ENCODE measurements at regions not wholly inside any gene's neighbourhood (a gene's known extent, or its start where the extent isn't known, plus 50 kb on each side); places are given as distances from the start of the nearest gene placed in this dataset.

GRCh38 chr21:25094695-25095094 lies 512.6 kb downstream of the MRPL39 start:
- Histone ChIP-seq H3K27ac (ENCODE audit: low read depth, low read length) (no peak overlapping the region), H3K9me3 (ENCODE audit: control insufficient read depth, insufficient read depth, low read depth, low read length) (peaks cover 10% of the 10 kb centered on the region), H3K27me3 (ENCODE audit: control insufficient read depth, insufficient read depth, low read length) (no peaks in the 10 kb centered on the region), H3K4me1 (ENCODE audit: control insufficient read depth, insufficient read depth, low read length) (no peaks in the 10 kb centered on the region), H3K36me3 (ENCODE audit: control insufficient read depth, insufficient read depth, low read length) (no peaks in the 10 kb centered on the region), H3K9ac (ENCODE audit: low read length) (no peak overlapping the region), H3K4me3 (ENCODE audit: low read depth, low read length) (no peak overlapping the region)

DNA sequence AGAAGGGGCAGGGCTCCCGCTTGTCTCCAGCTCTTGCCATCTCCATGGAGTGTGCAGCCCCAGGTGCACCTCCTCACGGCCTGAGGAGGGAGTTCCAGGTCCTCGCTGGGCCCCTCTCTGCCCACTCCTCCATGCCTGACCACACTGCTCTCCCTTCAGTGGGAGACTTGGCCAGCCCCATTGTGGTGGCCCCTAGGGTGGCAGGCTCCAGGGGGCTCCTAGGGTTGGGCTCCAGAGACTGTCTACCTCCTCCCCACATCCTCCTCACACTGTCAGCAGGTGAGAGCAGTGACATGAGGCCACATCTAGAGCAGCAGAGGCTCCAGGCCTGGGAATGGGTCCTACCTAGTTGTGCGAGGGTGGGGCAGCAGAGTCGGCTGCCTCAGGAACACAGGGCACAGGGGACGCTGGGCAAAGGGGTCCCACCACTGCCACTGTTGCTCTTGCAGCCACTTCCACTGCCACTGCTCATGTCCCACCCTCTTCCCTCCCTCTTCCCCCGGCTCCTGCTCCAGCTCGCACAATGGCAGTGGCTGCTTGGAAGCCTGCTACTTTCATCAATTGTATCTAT lies 514.8 kb downstream of the MRPL39 start:
- Histone ChIP-seq H3K27me3 (ENCODE audit: control insufficient read depth, insufficient read depth, low read length) (no peaks in the 10 kb centered on the region), H3K27ac (ENCODE audit: low read depth, low read length) (no peak overlapping the region), H3K36me3 (ENCODE audit: control insufficient read depth, insufficient read depth, low read length) (no peaks in the 10 kb centered on the region), H3K9ac (ENCODE audit: low read length) (no peak overlapping the region), H3K4me1 (ENCODE audit: control insufficient read depth, insufficient read depth, low read length) (no peaks in the 10 kb centered on the region), H3K4me3 (ENCODE audit: low read depth, low read length) (no peak overlapping the region), H3K9me3 (ENCODE audit: control insufficient read depth, insufficient read depth, low read depth, low read length) (peaks cover 10% of the 10 kb centered on the region)

DNA sequence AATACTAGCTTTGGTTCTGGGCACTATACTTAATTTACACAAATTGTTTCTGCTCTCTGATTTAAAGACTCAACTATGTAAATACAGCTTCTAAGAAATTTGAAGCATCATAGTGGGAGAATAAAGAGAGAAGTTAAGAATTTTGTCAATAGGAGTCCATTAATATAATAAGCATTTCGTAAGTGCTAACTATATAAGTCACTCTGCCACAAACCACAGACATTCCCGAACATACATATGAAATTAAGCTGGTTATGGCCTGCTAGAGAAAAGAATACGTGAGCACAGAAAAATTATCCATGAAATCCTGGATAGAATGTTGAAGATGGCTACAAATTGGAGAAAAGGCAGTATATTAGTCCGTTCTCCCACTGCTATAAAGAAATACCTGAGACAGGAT lies 526.2 kb downstream of the MRPL39 start:
- no peaks in the 10 kb centered on the region for H3K27me3 ChIP-seq (ENCODE audit: control insufficient read depth, insufficient read depth, low read length)
- no peaks in the 10 kb centered on the region for H3K4me1 ChIP-seq (ENCODE audit: control insufficient read depth, insufficient read depth, low read length)
- H3K9me3 ChIP-seq (ENCODE audit: control insufficient read depth, insufficient read depth, low read depth, low read length): 0 out of 2 replicates have a peak, but pooled peaks cover under 1% of the 10 kb centered on the region
- H3K36me3 ChIP-seq (ENCODE audit: control insufficient read depth, insufficient read depth, low read length): no peaks in the 10 kb centered on the region
- H3K27ac ChIP-seq (ENCODE audit: low read depth, low read length): no peak overlapping the region
- H3K9ac ChIP-seq (ENCODE audit: low read length): no peak overlapping the region
- H3K4me3 ChIP-seq (ENCODE audit: low read depth, low read length): no peak overlapping the region

DNA sequence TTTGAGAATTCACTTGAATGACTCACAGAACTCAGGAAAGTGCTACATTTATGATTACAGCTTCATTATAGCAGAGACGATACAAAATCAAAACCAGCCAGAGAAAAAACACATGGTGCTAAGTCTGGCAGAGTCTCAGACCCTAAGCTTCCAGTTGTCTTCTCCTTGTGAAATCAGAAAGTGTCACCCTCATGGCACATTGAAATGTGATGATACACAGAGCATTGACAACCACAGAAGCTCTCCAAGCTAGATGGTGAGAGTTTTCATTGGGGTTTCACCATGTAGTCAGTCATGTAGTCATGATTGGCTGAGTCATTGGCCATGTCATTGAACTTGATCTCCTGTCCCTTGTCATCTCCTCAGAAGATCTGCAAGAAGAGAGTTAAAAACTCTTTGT lies 526.6 kb downstream of the MRPL39 start:
- H3K9me3 ChIP-seq (ENCODE audit: control insufficient read depth, insufficient read depth, low read depth, low read length): no peaks in the 10 kb centered on the region
- no peaks in the 10 kb centered on the region for H3K4me1 ChIP-seq (ENCODE audit: control insufficient read depth, insufficient read depth, low read length)
- no peak overlapping the region for H3K4me3 ChIP-seq (ENCODE audit: low read depth, low read length)
- H3K27me3 ChIP-seq (ENCODE audit: control insufficient read depth, insufficient read depth, low read length): no peaks in the 10 kb centered on the region
- no peak overlapping the region for H3K9ac ChIP-seq (ENCODE audit: low read length)
- H3K36me3 ChIP-seq (ENCODE audit: control insufficient read depth, insufficient read depth, low read length): no peaks in the 10 kb centered on the region
- H3K27ac ChIP-seq (ENCODE audit: low read depth, low read length): no peak overlapping the region

DNA sequence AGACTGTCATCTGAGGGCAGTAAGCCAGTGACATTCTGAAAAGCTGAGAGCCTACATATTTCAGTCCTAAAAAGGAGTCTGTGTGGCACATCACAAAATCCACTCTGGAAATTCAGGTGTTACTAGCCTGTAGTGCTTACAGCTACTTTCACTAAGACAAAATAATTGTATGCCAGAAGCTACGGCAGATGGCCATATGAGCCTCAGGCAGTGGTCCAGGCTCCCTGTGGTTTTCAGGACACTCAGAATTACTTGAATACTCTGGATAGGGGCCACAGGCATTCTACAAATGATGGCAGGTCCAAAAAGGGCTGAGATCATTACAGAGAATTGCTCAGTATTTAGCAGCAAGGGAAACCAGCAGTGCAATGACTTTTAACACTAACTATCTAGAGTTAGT lies 527.1 kb downstream of the MRPL39 start:
- no peaks in the 10 kb centered on the region for H3K27me3 ChIP-seq (ENCODE audit: control insufficient read depth, insufficient read depth, low read length)
- no peaks in the 10 kb centered on the region for H3K36me3 ChIP-seq (ENCODE audit: control insufficient read depth, insufficient read depth, low read length)
- H3K9ac ChIP-seq (ENCODE audit: low read length): no peak overlapping the region
- no peak overlapping the region for H3K4me3 ChIP-seq (ENCODE audit: low read depth, low read length)
- no peaks in the 10 kb centered on the region for H3K9me3 ChIP-seq (ENCODE audit: control insufficient read depth, insufficient read depth, low read depth, low read length)
- H3K4me1 ChIP-seq (ENCODE audit: control insufficient read depth, insufficient read depth, low read length): no peaks in the 10 kb centered on the region
- no peak overlapping the region for H3K27ac ChIP-seq (ENCODE audit: low read depth, low read length)

GRCh38 chr21:25079053-25079452 lies 528.2 kb downstream of the MRPL39 start:
- Histone ChIP-seq H3K27me3 (ENCODE audit: control insufficient read depth, insufficient read depth, low read length) (no peaks in the 10 kb centered on the region), H3K36me3 (ENCODE audit: control insufficient read depth, insufficient read depth, low read length) (no peaks in the 10 kb centered on the region), H3K9ac (ENCODE audit: low read length) (no peak overlapping the region), H3K9me3 (ENCODE audit: control insufficient read depth, insufficient read depth, low read depth, low read length) (no peaks in the 10 kb centered on the region), H3K4me1 (ENCODE audit: control insufficient read depth, insufficient read depth, low read length) (no peaks in the 10 kb centered on the region), H3K4me3 (ENCODE audit: low read depth, low read length) (no peak overlapping the region), H3K27ac (ENCODE audit: low read depth, low read length) (no peak overlapping the region)

DNA sequence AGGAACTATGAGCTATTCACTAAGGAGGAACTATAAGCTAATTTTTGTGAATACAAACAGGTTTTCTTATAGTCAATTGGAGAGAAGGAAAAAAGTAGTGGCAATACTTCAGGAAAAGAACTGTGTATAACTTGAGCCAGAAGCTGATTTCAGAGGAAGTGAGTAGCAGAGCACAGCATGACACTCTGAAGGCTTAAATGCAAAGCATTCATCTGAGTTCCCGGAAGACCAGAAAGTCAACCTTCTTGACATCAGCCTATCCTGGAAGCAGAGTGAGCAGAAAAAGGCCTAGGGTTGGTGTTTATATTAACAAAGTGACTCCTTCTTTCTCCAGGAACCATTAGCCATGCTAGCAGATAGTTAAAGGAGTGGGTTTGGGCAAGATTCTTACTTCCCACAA lies 545.2 kb downstream of the MRPL39 start:
- no peak overlapping the region for H3K4me3 ChIP-seq (ENCODE audit: low read depth, low read length)
- no peaks in the 10 kb centered on the region for H3K36me3 ChIP-seq (ENCODE audit: control insufficient read depth, insufficient read depth, low read length)
- H3K4me1 ChIP-seq (ENCODE audit: control insufficient read depth, insufficient read depth, low read length): no peaks in the 10 kb centered on the region
- no peak overlapping the region for H3K27ac ChIP-seq (ENCODE audit: low read depth, low read length)
- no peak overlapping the region for H3K9ac ChIP-seq (ENCODE audit: low read length)
- no peaks in the 10 kb centered on the region for H3K9me3 ChIP-seq (ENCODE audit: control insufficient read depth, insufficient read depth, low read depth, low read length)
- no peaks in the 10 kb centered on the region for H3K27me3 ChIP-seq (ENCODE audit: control insufficient read depth, insufficient read depth, low read length)

DNA sequence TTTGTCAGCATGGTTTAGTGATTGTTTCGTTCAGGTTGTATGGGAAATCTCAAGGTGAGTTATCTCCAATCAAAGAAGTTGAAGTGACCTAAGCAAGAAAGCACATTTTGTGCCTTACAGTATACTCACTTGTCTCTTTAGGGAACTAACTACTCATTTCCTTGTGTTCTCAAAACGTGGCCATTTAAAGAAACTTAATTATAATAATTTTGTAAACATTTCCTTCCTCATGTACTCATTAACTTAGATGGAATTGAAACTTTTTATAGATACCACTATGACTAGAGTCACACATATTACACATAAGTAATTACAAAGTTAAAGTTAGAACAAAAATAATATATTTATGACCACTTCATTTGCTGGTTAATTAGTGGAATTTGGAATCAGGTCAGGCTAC lies 552.6 kb downstream of the MRPL39 start:
- H3K4me1 ChIP-seq (ENCODE audit: control insufficient read depth, insufficient read depth, low read length): no peaks in the 10 kb centered on the region

DNA sequence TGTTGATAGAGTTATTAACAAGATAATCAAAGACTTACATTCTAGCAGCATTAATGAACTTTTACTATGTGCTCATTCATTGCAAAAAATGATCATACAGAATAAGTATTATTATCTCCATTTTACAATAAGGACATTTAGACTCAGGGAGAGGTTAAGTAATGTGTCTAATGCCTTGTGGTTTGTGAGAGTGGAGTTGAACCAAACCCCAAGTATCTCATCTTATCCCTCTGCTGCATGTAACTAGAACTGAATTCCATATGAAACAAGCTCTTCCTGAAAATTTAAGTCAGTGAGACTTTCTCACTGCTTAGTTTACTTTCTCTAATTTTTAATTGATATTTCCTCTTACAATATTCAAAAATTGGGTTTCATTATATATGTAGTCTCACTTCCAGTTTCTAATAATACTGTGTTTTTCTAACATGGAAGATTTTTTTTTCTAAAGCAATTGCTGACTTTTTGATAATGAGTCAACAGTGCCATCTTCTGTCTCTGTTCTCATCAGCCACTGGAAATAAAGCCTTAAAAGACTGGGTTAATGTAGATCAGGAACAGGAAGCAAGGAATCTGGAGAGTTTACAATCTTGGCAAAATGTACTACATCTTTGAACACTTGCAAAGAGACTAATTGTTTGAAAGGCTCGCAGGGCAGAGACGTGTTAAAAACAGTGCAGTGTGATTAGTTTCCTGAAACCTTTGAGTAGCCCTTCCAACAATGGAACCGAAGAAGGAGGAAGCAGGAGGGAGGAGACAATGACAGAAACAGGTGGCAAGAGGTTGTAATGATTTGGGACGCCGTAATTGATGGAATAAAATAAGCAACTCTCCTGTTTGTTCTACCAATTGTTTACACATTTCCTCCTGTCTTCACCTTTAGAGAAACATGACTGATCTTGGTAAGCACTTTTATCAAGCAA lies 567.6 kb downstream of the MRPL39 start:
- no peaks in the 10 kb centered on the region for H3K4me1 ChIP-seq (ENCODE audit: control insufficient read depth, insufficient read depth, low read length)
- no peaks in the 10 kb centered on the region for H3K27me3 ChIP-seq (ENCODE audit: control insufficient read depth, insufficient read depth, low read length)
- H3K9me3 ChIP-seq (ENCODE audit: control insufficient read depth, insufficient read depth, low read depth, low read length): no peaks in the 10 kb centered on the region
- H3K27ac ChIP-seq (ENCODE audit: low read depth, low read length): no peak overlapping the region
- no peaks in the 10 kb centered on the region for H3K36me3 ChIP-seq (ENCODE audit: control insufficient read depth, insufficient read depth, low read length)
- peak overlapping the region; percentile 17; the same call in 1 of the 2 replicates for H3K4me3 ChIP-seq (ENCODE audit: low read depth, low read length)
- H3K9ac ChIP-seq (ENCODE audit: low read length): no peak overlapping the region

More for the DNA sequence above, 552.6 kb downstream of the MRPL39 start:
- H3K27me3 ChIP-seq (ENCODE audit: control insufficient read depth, insufficient read depth, low read length): no peaks in the 10 kb centered on the region
- no peaks in the 10 kb centered on the region for H3K36me3 ChIP-seq (ENCODE audit: control insufficient read depth, insufficient read depth, low read length)
- H3K9me3 ChIP-seq (ENCODE audit: control insufficient read depth, insufficient read depth, low read depth, low read length): no peaks in the 10 kb centered on the region
- no peak overlapping the region for H3K27ac ChIP-seq (ENCODE audit: low read depth, low read length)
- no peak overlapping the region for H3K4me3 ChIP-seq (ENCODE audit: low read depth, low read length)
- no peak overlapping the region for H3K9ac ChIP-seq (ENCODE audit: low read length)

DNA sequence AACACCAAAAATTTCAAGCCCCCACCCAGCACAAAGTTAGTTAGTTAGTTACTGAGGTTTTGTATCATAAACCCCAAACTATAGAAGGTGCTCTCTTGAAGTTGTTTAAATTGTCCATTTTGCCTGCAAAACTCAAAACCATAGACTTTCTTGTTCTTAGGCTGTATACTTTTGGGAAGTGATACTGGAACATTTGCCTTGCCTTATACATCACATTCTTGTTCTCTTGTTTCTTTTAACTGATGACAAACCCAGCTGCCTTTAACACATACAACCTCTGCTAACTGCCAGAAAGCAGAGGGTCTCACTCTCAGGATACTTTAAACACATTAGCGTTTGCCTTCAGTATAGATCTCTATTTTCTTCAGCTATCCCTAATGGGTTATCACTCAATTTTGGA lies 570.5 kb downstream of the MRPL39 start:
- H3K36me3 ChIP-seq (ENCODE audit: control insufficient read depth, insufficient read depth, low read length): no peaks in the 10 kb centered on the region
- H3K4me1 ChIP-seq (ENCODE audit: control insufficient read depth, insufficient read depth, low read length): no peaks in the 10 kb centered on the region
- H3K27ac ChIP-seq (ENCODE audit: low read depth, low read length): no peak overlapping the region
- no peak overlapping the region for H3K4me3 ChIP-seq (ENCODE audit: low read depth, low read length)
- H3K9ac ChIP-seq (ENCODE audit: low read length): no peak overlapping the region
- no peaks in the 10 kb centered on the region for H3K27me3 ChIP-seq (ENCODE audit: control insufficient read depth, insufficient read depth, low read length)
- no peaks in the 10 kb centered on the region for H3K9me3 ChIP-seq (ENCODE audit: control insufficient read depth, insufficient read depth, low read depth, low read length)

DNA sequence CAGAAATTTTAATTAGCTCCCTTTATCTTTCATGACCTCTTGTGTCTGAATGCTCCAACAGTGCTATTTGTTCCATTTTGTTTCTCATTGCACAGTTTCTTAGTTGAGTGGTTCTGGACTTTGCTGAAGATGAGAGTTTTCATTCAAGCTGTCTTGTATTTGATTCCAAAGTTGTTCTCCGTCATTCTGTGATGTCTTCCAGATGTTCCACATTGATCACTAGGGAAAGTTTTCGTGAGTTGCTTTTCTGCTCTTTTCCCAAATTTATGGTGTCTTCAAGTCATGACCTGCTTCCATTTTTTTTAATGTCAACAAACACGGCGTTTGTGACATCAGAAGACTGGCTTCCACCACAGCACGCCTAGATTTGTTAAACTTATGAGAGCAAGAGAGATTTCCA lies 575.5 kb downstream of the MRPL39 start:
- no peaks in the 10 kb centered on the region for H3K9me3 ChIP-seq (ENCODE audit: control insufficient read depth, insufficient read depth, low read depth, low read length)
- H3K27ac ChIP-seq (ENCODE audit: low read depth, low read length): no peak overlapping the region
- H3K4me1 ChIP-seq (ENCODE audit: control insufficient read depth, insufficient read depth, low read length): no peaks in the 10 kb centered on the region
- no peaks in the 10 kb centered on the region for H3K36me3 ChIP-seq (ENCODE audit: control insufficient read depth, insufficient read depth, low read length)
- no peak overlapping the region for H3K9ac ChIP-seq (ENCODE audit: low read length)
- H3K4me3 ChIP-seq (ENCODE audit: low read depth, low read length): no peak overlapping the region
- no peaks in the 10 kb centered on the region for H3K27me3 ChIP-seq (ENCODE audit: control insufficient read depth, insufficient read depth, low read length)

All from HUES6 (cell line).